ENCODE measurements at regions not wholly inside any gene's neighbourhood (a gene's known extent, or its start where the extent isn't known, plus 50 kb on each side); places are given as distances from the start of the nearest gene placed in this dataset.

GRCh38 chr6:140181876-140182275 lies 807.4 kb upstream of the CITED2 start:
- Histone ChIP-seq H3K79me1 (replicated peaks; ENCODE audit: low read length, poor library complexity, severe bottlenecking) (no peaks in the 10 kb centered on the region), H2AFZ (ENCODE audit: low read depth, low read length) (no peak overlapping the region), H3K27ac (ENCODE audit: low read length, poor library complexity, severe bottlenecking) (no peak overlapping the region), H2BK15ac (ENCODE audit: low read depth, poor library complexity, severe bottlenecking) (no peak overlapping the region), H3K9ac (ENCODE audit: low read length) (no peak overlapping the region), H2BK5ac (ENCODE audit: low read depth, low read length, poor library complexity, severe bottlenecking) (no peak overlapping the region), H3K4ac (ENCODE audit: low read depth in 1 of 2, low read length in 2 of 2) (no peak overlapping the region), H3K18ac (ENCODE audit: low read depth in 1 of 2, low read length in 2 of 2) (no peak overlapping the region), H3K4me1 (ENCODE audit: control insufficient read depth, insufficient read depth, low read depth, low read length) (peaks cover 3% of the 10 kb centered on the region), H3K4me2 (ENCODE audit: low read length, poor library complexity, severe bottlenecking) (no peak overlapping the region), H2BK120ac (ENCODE audit: low read depth, low read length) (no peak overlapping the region), H2BK12ac (ENCODE audit: low read length in 2 of 2) (no peak overlapping the region), H4K91ac (ENCODE audit: low read length) (no peak overlapping the region), H3K9me3 (ENCODE audit: control insufficient read depth, low read length) (no peaks in the 10 kb centered on the region), H3K27me3 (ENCODE audit: control insufficient read depth in 1 of 2, insufficient read depth in 1 of 2, low read length in 2 of 2) (no peaks in the 10 kb centered on the region), H4K8ac (ENCODE audit: low read length) (no peak overlapping the region), H3K36me3 (ENCODE audit: control insufficient read depth in 1 of 2, insufficient read depth in 2 of 2, low read depth in 1 of 2, low read length in 2 of 2) (no peaks in the 10 kb centered on the region), H2AK5ac (ENCODE audit: low read length, severe bottlenecking) (no peak overlapping the region), H3K4me3 (ENCODE audit: insufficient read depth in 1 of 2, low read depth in 1 of 2, low read length in 2 of 2) (no peak overlapping the region), H3K14ac (ENCODE audit: low read length in 2 of 2) (no peak overlapping the region), H3K23ac (ENCODE audit: low read length in 2 of 2) (no peak overlapping the region)
- no peak for DNase-seq
- WGBS = 100% methylated on average over 2 of the region's 2 CpGs

DNA sequence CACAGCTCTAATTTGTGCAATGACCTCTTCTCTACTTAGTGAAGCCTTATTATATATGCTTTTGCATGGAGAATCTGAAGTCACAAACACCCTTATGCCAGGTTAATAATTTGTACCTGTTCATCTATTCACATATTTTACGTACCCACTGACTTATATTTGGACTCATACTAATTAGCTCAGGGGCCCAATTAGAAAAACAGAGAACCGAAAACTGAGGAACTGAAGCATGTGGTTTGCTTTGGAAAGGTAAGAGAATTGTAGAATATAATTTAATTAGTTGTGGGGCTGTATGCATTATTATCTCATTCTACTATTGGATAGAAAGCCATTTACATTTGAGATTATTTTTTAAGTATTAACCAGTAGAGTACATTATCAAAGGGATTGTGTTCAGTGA lies 805.9 kb upstream of the CITED2 start:
- Histone ChIP-seq H3K9me3 (ENCODE audit: control insufficient read depth, low read length) (no peaks in the 10 kb centered on the region), H3K4me2 (ENCODE audit: low read length, poor library complexity, severe bottlenecking) (no peak overlapping the region), H3K4ac (ENCODE audit: low read depth in 1 of 2, low read length in 2 of 2) (no peak overlapping the region), H4K8ac (ENCODE audit: low read length) (no peak overlapping the region), H4K91ac (ENCODE audit: low read length) (no peak overlapping the region), H3K4me3 (ENCODE audit: insufficient read depth in 1 of 2, low read depth in 1 of 2, low read length in 2 of 2) (no peak overlapping the region), H2BK5ac (ENCODE audit: low read depth, low read length, poor library complexity, severe bottlenecking) (no peak overlapping the region), H3K36me3 (ENCODE audit: control insufficient read depth in 1 of 2, insufficient read depth in 2 of 2, low read depth in 1 of 2, low read length in 2 of 2) (no peaks in the 10 kb centered on the region), H2AFZ (ENCODE audit: low read depth, low read length) (no peak overlapping the region), H2BK15ac (ENCODE audit: low read depth, poor library complexity, severe bottlenecking) (no peak overlapping the region), H3K9ac (ENCODE audit: low read length) (no peak overlapping the region), H3K27me3 (ENCODE audit: control insufficient read depth in 1 of 2, insufficient read depth in 1 of 2, low read length in 2 of 2) (no peaks in the 10 kb centered on the region), H3K23ac (ENCODE audit: low read length in 2 of 2) (no peak overlapping the region), H2AK5ac (ENCODE audit: low read length, severe bottlenecking) (no peak overlapping the region), H3K18ac (ENCODE audit: low read depth in 1 of 2, low read length in 2 of 2) (no peak overlapping the region), H3K4me1 (ENCODE audit: control insufficient read depth, insufficient read depth, low read depth, low read length) (peaks cover 3% of the 10 kb centered on the region), H2BK12ac (ENCODE audit: low read length in 2 of 2) (no peak overlapping the region), H3K14ac (ENCODE audit: low read length in 2 of 2) (no peak overlapping the region), H2BK120ac (ENCODE audit: low read depth, low read length) (no peak overlapping the region), H3K27ac (ENCODE audit: low read length, poor library complexity, severe bottlenecking) (no peak overlapping the region), H3K79me1 (replicated peaks; ENCODE audit: low read length, poor library complexity, severe bottlenecking) (no peaks in the 10 kb centered on the region)
- DNase-seq = no peak
- 100% methylated on average over 2 of the region's 2 CpGs for WGBS

GRCh38 chr6:140178935-140179334 lies 804.5 kb upstream of the CITED2 start:
- no peaks in the 10 kb centered on the region for H3K9me3 ChIP-seq (ENCODE audit: control insufficient read depth, low read length)
- H3K18ac ChIP-seq (ENCODE audit: low read depth in 1 of 2, low read length in 2 of 2) = no peak overlapping the region
- H2BK120ac ChIP-seq (ENCODE audit: low read depth, low read length) = no peak overlapping the region
- no peak overlapping the region for H3K4me2 ChIP-seq (ENCODE audit: low read length, poor library complexity, severe bottlenecking)
- no peak overlapping the region for H4K8ac ChIP-seq (ENCODE audit: low read length)
- H2AK5ac ChIP-seq (ENCODE audit: low read length, severe bottlenecking) = no peak overlapping the region
- no peak overlapping the region for H3K27ac ChIP-seq (ENCODE audit: low read length, poor library complexity, severe bottlenecking)
- no peak overlapping the region for H2BK5ac ChIP-seq (ENCODE audit: low read depth, low read length, poor library complexity, severe bottlenecking)
- no peak overlapping the region for H3K4ac ChIP-seq (ENCODE audit: low read depth in 1 of 2, low read length in 2 of 2)
- H3K9ac ChIP-seq (ENCODE audit: low read length) = peak overlapping the region; percentile 27
- H3K36me3 ChIP-seq (ENCODE audit: control insufficient read depth in 1 of 2, insufficient read depth in 2 of 2, low read depth in 1 of 2, low read length in 2 of 2) = no peaks in the 10 kb centered on the region
- no peak overlapping the region for H2AFZ ChIP-seq (ENCODE audit: low read depth, low read length)
- H3K4me1 ChIP-seq (ENCODE audit: control insufficient read depth, insufficient read depth, low read depth, low read length) = no peaks in the 10 kb centered on the region
- H3K14ac ChIP-seq (ENCODE audit: low read length in 2 of 2) = no peak overlapping the region
- H3K27me3 ChIP-seq (ENCODE audit: control insufficient read depth in 1 of 2, insufficient read depth in 1 of 2, low read length in 2 of 2) = no peaks in the 10 kb centered on the region
- no peak for DNase-seq
- no peak overlapping the region for H2BK15ac ChIP-seq (ENCODE audit: low read depth, poor library complexity, severe bottlenecking)
- no peak overlapping the region for H4K91ac ChIP-seq (ENCODE audit: low read length)
- no peak overlapping the region for H2BK12ac ChIP-seq (ENCODE audit: low read length in 2 of 2)
- no peak overlapping the region for H3K23ac ChIP-seq (ENCODE audit: low read length in 2 of 2)
- no peak overlapping the region for H3K4me3 ChIP-seq (ENCODE audit: insufficient read depth in 1 of 2, low read depth in 1 of 2, low read length in 2 of 2)
- H3K79me1 ChIP-seq (replicated peaks; ENCODE audit: low read length, poor library complexity, severe bottlenecking) = no peaks in the 10 kb centered on the region

DNA sequence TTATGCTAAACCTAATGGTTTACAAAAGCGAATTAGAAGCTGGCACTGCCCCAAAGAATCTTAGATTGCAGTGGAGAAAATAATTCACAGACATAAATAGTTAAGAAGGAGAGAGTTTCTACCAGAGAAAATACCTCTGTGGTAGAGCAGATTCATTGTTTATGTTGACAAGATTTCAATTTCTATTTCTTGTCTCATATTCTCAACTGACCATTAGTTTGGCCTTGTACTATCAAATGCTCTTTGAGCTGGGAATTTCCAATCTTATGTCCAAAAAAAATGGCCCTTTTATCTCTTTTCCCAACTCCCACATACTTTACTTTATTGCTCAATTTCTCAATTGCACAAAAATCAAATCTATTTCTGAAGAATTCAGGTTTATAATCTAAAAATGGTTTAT lies 804.1 kb upstream of the CITED2 start:
- no peak overlapping the region for H3K4me2 ChIP-seq (ENCODE audit: low read length, poor library complexity, severe bottlenecking)

More for the DNA sequence above, 804.1 kb upstream of the CITED2 start:
- H3K23ac ChIP-seq (ENCODE audit: low read length in 2 of 2) = no peak overlapping the region
- no peak overlapping the region for H3K18ac ChIP-seq (ENCODE audit: low read depth in 1 of 2, low read length in 2 of 2)
- WGBS = 100% methylated on average over 1 of the region's 1 CpG
- no peaks in the 10 kb centered on the region for H3K79me1 ChIP-seq (replicated peaks; ENCODE audit: low read length, poor library complexity, severe bottlenecking)
- no peak overlapping the region for H3K14ac ChIP-seq (ENCODE audit: low read length in 2 of 2)
- peak overlapping the region; percentile 27 for H3K9ac ChIP-seq (ENCODE audit: low read length)
- no peaks in the 10 kb centered on the region for H3K36me3 ChIP-seq (ENCODE audit: control insufficient read depth in 1 of 2, insufficient read depth in 2 of 2, low read depth in 1 of 2, low read length in 2 of 2)
- no peak overlapping the region for H3K27ac ChIP-seq (ENCODE audit: low read length, poor library complexity, severe bottlenecking)
- H3K27me3 ChIP-seq (ENCODE audit: control insufficient read depth in 1 of 2, insufficient read depth in 1 of 2, low read length in 2 of 2) = no peaks in the 10 kb centered on the region
- no peak overlapping the region for H4K8ac ChIP-seq (ENCODE audit: low read length)
- H2BK5ac ChIP-seq (ENCODE audit: low read depth, low read length, poor library complexity, severe bottlenecking) = no peak overlapping the region
- H3K4me1 ChIP-seq (ENCODE audit: control insufficient read depth, insufficient read depth, low read depth, low read length) = no peaks in the 10 kb centered on the region
- H4K91ac ChIP-seq (ENCODE audit: low read length) = no peak overlapping the region
- H2BK12ac ChIP-seq (ENCODE audit: low read length in 2 of 2) = no peak overlapping the region
- no peak overlapping the region for H2AFZ ChIP-seq (ENCODE audit: low read depth, low read length)
- H2AK5ac ChIP-seq (ENCODE audit: low read length, severe bottlenecking) = no peak overlapping the region
- H3K4ac ChIP-seq (ENCODE audit: low read depth in 1 of 2, low read length in 2 of 2) = no peak overlapping the region
- H3K9me3 ChIP-seq (ENCODE audit: control insufficient read depth, low read length) = no peaks in the 10 kb centered on the region
- DNase-seq = no peak
- H2BK120ac ChIP-seq (ENCODE audit: low read depth, low read length) = no peak overlapping the region
- no peak overlapping the region for H2BK15ac ChIP-seq (ENCODE audit: low read depth, poor library complexity, severe bottlenecking)
- no peak overlapping the region for H3K4me3 ChIP-seq (ENCODE audit: insufficient read depth in 1 of 2, low read depth in 1 of 2, low read length in 2 of 2)
